ENCODE measurements at regions not wholly inside any gene's neighbourhood (a gene's known extent, or its start where the extent isn't known, plus 50 kb on each side); places are given as distances from the start of the nearest gene placed in this dataset.

DNA sequence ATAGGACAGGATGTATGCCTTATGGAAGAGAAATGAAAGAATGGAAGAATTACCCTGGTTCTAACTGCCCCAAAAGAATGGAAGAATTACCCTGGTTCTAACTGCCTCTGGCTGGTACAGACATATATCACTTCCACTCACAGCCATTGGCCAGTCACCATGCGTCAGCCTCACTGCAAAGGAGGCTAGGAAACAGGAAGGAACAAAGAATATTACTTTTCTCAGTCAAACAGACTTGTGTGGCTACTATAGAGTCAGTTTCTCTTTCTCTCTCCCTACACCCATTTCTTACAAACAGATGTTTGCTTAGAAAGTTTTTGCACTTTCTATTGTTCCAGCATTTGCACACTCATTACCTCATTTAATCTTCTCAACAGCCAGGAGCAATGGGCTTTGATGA, 1111.1 kb upstream of the KLHL29 start:
- no CpG with 5 or more reads among the region's 1 CpG for WGBS, 2 experiments (ENCODE audit: extremely low coverage in 2 of 2, insufficient read length in 1 of 2)
- CTCF ChIA-PET, result interaction anchor here (0.7 kb wide), 1 partner anchor 70 kb away, joined by 3 read pairs; no protein-coding TSS in a partner anchor
- H2AK9ac ChIP-seq (replicated peaks; ENCODE audit: low read depth, low read length, poor library complexity), result no peak overlapping the region

More for the DNA sequence above, 1111.1 kb upstream of the KLHL29 start:
- no peak overlapping the region for H3K4ac ChIP-seq (ENCODE audit: low read depth, low read length)
- no peaks in the 10 kb centered on the region for H3K27me3 ChIP-seq (ENCODE audit: control insufficient read depth, insufficient read depth, low read length)
- H3K23ac ChIP-seq (ENCODE audit: low read depth, low read length), result no peak overlapping the region
- H2BK15ac ChIP-seq (ENCODE audit: low read depth, low read length), result no peak overlapping the region
- no peak overlapping the region for H2BK5ac ChIP-seq (ENCODE audit: low read depth, low read length, poor library complexity, severe bottlenecking)
- H4K91ac ChIP-seq (ENCODE audit: insufficient read depth, low read depth, low read length), result no peak overlapping the region
- H3K56ac ChIP-seq (ENCODE audit: extremely low read depth, insufficient read depth, low read length), result no peak overlapping the region
- no peak overlapping the region for H2AK5ac ChIP-seq (ENCODE audit: low read depth, low read length)
- no peaks in the 10 kb centered on the region for H3K4me1 ChIP-seq (ENCODE audit: control insufficient read depth, insufficient read depth, low read length)
- H2AFZ ChIP-seq (replicated peaks; ENCODE audit: low read length, poor library complexity), result no peak overlapping the region
- no peak for ATAC-seq (ENCODE audit: low read depth)
- no peak overlapping the region for H3K18ac ChIP-seq (ENCODE audit: low read depth, low read length)
- no peak overlapping the region for H3K4me2 ChIP-seq (ENCODE audit: low read depth, low read length)
- no peak for DNase-seq
- TF ChIP-seq FOS (IDR thresholded peaks at IDR 0.05; ENCODE audit: low read depth, low read length), result no peak
- no peak for TF ChIP-seq MAFK (IDR thresholded peaks at IDR 0.05; ENCODE audit: low read depth, low read length)
- no peak for TF ChIP-seq BHLHE40 (IDR thresholded peaks at IDR 0.05; ENCODE audit: low read depth, low read length)
- TF ChIP-seq RAD21 (IDR thresholded peaks at IDR 0.05; ENCODE audit: low read length), result no peak
- no peak for TF ChIP-seq POLR2A (IDR thresholded peaks at IDR 0.05; ENCODE audit: low read depth, low read length)
- no peak for TF ChIP-seq RFX5 (IDR thresholded peaks at IDR 0.05; ENCODE audit: low read depth, low read length)
- TF ChIP-seq, protein P1, sequence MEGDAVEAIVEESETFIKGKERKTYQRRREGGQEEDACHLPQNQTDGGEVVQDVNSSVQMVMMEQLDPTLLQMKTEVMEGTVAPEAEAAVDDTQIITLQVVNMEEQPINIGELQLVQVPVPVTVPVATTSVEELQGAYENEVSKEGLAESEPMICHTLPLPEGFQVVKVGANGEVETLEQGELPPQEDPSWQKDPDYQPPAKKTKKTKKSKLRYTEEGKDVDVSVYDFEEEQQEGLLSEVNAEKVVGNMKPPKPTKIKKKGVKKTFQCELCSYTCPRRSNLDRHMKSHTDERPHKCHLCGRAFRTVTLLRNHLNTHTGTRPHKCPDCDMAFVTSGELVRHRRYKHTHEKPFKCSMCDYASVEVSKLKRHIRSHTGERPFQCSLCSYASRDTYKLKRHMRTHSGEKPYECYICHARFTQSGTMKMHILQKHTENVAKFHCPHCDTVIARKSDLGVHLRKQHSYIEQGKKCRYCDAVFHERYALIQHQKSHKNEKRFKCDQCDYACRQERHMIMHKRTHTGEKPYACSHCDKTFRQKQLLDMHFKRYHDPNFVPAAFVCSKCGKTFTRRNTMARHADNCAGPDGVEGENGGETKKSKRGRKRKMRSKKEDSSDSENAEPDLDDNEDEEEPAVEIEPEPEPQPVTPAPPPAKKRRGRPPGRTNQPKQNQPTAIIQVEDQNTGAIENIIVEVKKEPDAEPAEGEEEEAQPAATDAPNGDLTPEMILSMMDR (conservative IDR thresholded peaks at IDR 0.05; ENCODE audit: low read depth, low read length), result no peak
- TF ChIP-seq CHD1 (IDR thresholded peaks at IDR 0.05; ENCODE audit: low read depth, low read length), result no peak
- TF ChIP-seq, protein P2, sequence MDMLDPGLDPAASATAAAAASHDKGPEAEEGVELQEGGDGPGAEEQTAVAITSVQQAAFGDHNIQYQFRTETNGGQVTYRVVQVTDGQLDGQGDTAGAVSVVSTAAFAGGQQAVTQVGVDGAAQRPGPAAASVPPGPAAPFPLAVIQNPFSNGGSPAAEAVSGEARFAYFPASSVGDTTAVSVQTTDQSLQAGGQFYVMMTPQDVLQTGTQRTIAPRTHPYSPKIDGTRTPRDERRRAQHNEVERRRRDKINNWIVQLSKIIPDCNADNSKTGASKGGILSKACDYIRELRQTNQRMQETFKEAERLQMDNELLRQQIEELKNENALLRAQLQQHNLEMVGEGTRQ (IDR thresholded peaks at IDR 0.05; ENCODE audit: low read depth, low read length), result no peak
- TF ChIP-seq, protein P3, sequence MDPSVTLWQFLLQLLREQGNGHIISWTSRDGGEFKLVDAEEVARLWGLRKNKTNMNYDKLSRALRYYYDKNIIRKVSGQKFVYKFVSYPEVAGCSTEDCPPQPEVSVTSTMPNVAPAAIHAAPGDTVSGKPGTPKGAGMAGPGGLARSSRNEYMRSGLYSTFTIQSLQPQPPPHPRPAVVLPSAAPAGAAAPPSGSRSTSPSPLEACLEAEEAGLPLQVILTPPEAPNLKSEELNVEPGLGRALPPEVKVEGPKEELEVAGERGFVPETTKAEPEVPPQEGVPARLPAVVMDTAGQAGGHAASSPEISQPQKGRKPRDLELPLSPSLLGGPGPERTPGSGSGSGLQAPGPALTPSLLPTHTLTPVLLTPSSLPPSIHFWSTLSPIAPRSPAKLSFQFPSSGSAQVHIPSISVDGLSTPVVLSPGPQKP (IDR thresholded peaks at IDR 0.05; ENCODE audit: borderline replicate concordance, low read depth, low read length), result no peak
- no peak for TF ChIP-seq MXI1 (IDR thresholded peaks at IDR 0.05; ENCODE audit: borderline replicate concordance, low read depth, low read length)
- TF ChIP-seq MAZ (IDR thresholded peaks at IDR 0.05; ENCODE audit: borderline replicate concordance, low read depth, low read length), result no peak
- no peak for TF ChIP-seq NFE2L2 (IDR thresholded peaks at IDR 0.05; ENCODE audit: low read depth, low read length)
- no peaks in the 10 kb centered on the region for H3K36me3 ChIP-seq (ENCODE audit: control insufficient read depth, insufficient read depth, low read length)
- no peak overlapping the region for H4K8ac ChIP-seq (ENCODE audit: low read depth in 2 of 2, low read length in 2 of 2)
- POLR2A ChIA-PET (ENCODE audit: unreplicated experiment), result no interaction called here
- intact Hi-C loops (cut with micrococcal nuclease) (no loop called here), in situ Hi-C loops (cut with MboI; ENCODE audit: low sequenced_read_pairs) (no loop called here), dilution Hi-C loops (cut with HindIII; ENCODE audit: low sequenced_read_pairs, unreplicated experiment) (no loop called here)
- H3K9me1 ChIP-seq (ENCODE audit: insufficient read depth, low read length), result no peaks in the 10 kb centered on the region
- H2BK120ac ChIP-seq (ENCODE audit: low read depth, low read length), result no peak overlapping the region
- no peaks in the 10 kb centered on the region for H4K20me1 ChIP-seq (ENCODE audit: insufficient read depth, low read length)
- no peak overlapping the region for H4K5ac ChIP-seq (ENCODE audit: low read depth, low read length)
- H3K27ac ChIP-seq (ENCODE audit: insufficient read depth, low read length), result no peak overlapping the region
- no peak overlapping the region for H2BK20ac ChIP-seq (ENCODE audit: low read depth, low read length)
- no peak overlapping the region for H3K9ac ChIP-seq (ENCODE audit: low read depth, low read length)
- H3K4me3 ChIP-seq (ENCODE audit: insufficient read depth, low read depth, low read length), result no peak overlapping the region
- no peak overlapping the region for H3K14ac ChIP-seq (replicated peaks; ENCODE audit: low read depth, low read length)
- no TSS peak for BruUV-seq (replicated peaks)
- H3K79me1 ChIP-seq (ENCODE audit: low read depth in 1 of 2, low read length in 2 of 2), result no peaks in the 10 kb centered on the region
- no peaks in the 10 kb centered on the region; the same call in 1 of the 2 replicates for H3K9me3 ChIP-seq (ENCODE audit: control insufficient read depth, insufficient read depth, low read length)

Measured in IMR-90 (cell line).